NT2/D1 (cell line): ENCODE measurements at regions not wholly inside any gene's neighbourhood (a gene's known extent, or its start where the extent isn't known, plus 50 kb on each side); places are given as distances from the start of the nearest gene placed in this dataset.

Experiments used
- DNase-seq: peaks from one replicate; pipeline ENCODE4 v3.0.0-alpha.2; 2011; ENCODE audit warnings: low read depth, low spot score
- H3K27me3 ChIP-seq: 2 replicates; pipeline ENCODE4 v1.6.0; 2011; ENCODE audit warnings: mild to moderate bottlenecking; ENCODE audit not compliant: insufficient read length, insufficient read depth
- H3K36me3 ChIP-seq: 2 replicates; pipeline ENCODE4 v1.6.1; 2011; ENCODE audit warnings: mild to moderate bottlenecking, low read length, mixed read lengths; ENCODE audit not compliant: insufficient read depth, insufficient read length
- H3K4me1 ChIP-seq: 2 replicates; pipeline ENCODE4 v1.5.1; 2011; ENCODE audit not compliant: insufficient read depth, insufficient read length
- H3K4me3 ChIP-seq: 2 replicates; pipeline ENCODE4 v1.5.1; 2011; ENCODE audit warnings: low read depth; ENCODE audit not compliant: insufficient read length
- H3K9ac ChIP-seq: 2 replicates; pipeline ENCODE4 v1.6.0; 2011; ENCODE audit warnings: low read depth; ENCODE audit not compliant: insufficient read length
- H3K9me3 ChIP-seq: 2 replicates; pipeline ENCODE4 v1.5.1; 2011; ENCODE audit warnings: mild to moderate bottlenecking, low read length; ENCODE audit not compliant: insufficient read depth
- SUZ12 ChIP-seq: IDR thresholded peaks from 2 replicates; pipeline ENCODE4 v1.6.1; 2011; ENCODE audit not compliant: insufficient read length, insufficient read depth; ENCODE audit errors: extremely low read depth
- YY1 ChIP-seq: IDR thresholded peaks from 2 replicates; pipeline ENCODE4 v1.6.1; 2011; ENCODE audit not compliant: insufficient read length, insufficient read depth
- ZNF274 ChIP-seq: IDR thresholded peaks from 2 replicates; pipeline ENCODE4 v1.6.1; 2011; ENCODE audit warnings: mild to moderate bottlenecking, low read depth, low read length

GRCh38 chr14:104385111-104385510 is 194.5 kb upstream of the C14orf180 start:
- H3K4me3 ChIP-seq = no peak overlapping the region
- no peaks in the 10 kb centered on the region for H3K9me3 ChIP-seq
- no peaks in the 10 kb centered on the region for H3K27me3 ChIP-seq
- H3K9ac ChIP-seq = no peak overlapping the region
- H3K36me3 ChIP-seq = no peaks in the 10 kb centered on the region
- peaks cover 6% of the 10 kb centered on the region for H3K4me1 ChIP-seq
- TF ChIP-seq ZNF274 = no peak
- TF ChIP-seq SUZ12 = no peak
- no peak for TF ChIP-seq YY1
- no peak for DNase-seq

- Histone ChIP-seq H3K36me3 (no peaks in the 10 kb centered on the region), H3K4me1 (peaks cover 6% of the 10 kb centered on the region), H3K27me3 (no peaks in the 10 kb centered on the region), H3K9ac (no peak overlapping the region), H3K9me3 (no peaks in the 10 kb centered on the region), H3K4me3 (no peak overlapping the region)
- no peak for TF ChIP-seq ZNF274
- TF ChIP-seq SUZ12 = no peak
- no peak for TF ChIP-seq YY1
- DNase-seq = no peak
Observed at GRCh38 chr14:104385531-104386101, 193.9 kb upstream of the C14orf180 start.

- Histone ChIP-seq H3K36me3 (no peaks in the 10 kb centered on the region), H3K9ac (no peak overlapping the region), H3K4me3 (no peak overlapping the region), H3K9me3 (no peaks in the 10 kb centered on the region), H3K27me3 (no peaks in the 10 kb centered on the region), H3K4me1 (peaks cover 6% of the 10 kb centered on the region)
- no peak for DNase-seq
- TF ChIP-seq YY1 = no peak
- TF ChIP-seq SUZ12 = no peak
- TF ChIP-seq ZNF274 = no peak
Observed at GRCh38 chr14:104386151-104386841, 193.3 kb upstream of the C14orf180 start.

DNA sequence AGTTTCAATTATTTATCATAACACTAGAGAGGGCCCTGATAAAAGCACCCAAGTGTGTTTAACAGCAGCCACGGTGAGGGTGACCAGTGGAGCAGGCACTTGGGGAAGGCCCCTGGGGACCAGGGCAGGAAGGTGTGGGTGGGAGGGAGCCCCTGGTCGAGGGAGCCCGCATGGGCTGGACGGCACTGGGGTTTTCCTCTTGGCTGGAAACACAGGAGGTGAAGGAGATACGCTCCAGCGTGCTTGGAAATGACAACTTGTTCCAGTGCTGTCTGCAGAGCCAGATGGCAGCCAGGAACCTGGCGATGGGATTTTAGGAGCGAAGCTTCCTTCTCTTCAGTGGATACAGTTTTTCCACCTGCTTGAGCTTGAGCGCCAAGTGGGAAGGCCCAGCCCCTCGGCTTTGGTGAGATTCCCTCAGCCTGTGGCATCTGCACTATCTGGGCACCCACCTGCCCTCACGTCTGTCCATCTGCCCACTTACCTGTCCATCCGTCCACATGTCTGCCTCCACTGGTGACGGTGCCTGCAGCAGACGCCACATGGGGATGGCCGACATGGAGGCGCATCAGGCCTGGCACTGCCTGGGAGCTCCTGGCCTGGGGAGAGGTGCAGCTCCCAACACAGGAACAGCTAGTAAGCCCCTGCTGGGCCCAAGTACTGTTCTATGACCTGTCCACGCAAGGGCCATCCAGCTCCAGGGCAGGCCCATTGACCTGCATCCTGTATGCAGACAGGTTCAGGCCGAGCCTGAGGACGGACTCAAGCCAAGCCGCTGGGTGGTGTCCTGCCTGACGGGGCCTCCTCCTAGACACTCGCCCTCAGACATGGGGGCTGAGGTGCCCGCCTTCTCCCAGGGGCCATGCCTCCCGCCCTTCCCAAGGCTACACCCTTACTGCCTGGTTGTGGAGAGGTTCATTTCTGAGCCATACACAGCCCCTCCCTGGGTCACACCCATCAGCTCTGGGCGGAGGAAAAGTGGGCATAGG is 192.2 kb upstream of the C14orf180 start:
- Histone ChIP-seq H3K9me3 (no peaks in the 10 kb centered on the region), H3K36me3 (no peaks in the 10 kb centered on the region), H3K27me3 (no peaks in the 10 kb centered on the region), H3K4me3 (no peak overlapping the region), H3K4me1 (peaks cover 6% of the 10 kb centered on the region), H3K9ac (no peak overlapping the region)
- DNase-seq = no peak
- TF ChIP-seq SUZ12 (no peak), ZNF274 (no peak), YY1 (no peak)

DNA sequence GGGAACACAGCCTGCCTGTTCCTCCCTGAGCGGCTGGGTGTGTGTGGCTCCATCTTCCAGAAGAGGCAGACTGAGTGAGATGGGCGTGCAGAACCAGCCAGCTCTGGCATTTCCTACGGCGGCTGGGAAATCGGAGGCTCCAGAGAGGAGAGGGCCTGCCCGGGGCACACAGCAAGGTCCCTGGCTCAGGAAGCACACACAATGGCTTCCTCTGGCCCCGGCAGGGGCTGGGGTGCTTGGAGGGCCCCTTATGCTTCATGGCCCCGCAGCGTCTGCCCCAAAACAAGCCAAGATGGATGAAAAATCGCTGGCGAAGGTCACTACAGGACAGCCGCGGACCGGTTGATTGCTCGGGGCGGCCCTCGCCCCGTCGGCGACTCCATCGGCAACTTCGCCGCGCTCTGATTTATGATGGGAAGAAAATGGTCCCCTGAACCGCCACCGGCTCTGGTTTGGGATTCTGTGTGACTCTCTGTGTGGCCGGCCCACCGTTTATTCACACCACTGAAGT is 191.5 kb upstream of the C14orf180 start:
- H3K36me3 ChIP-seq = no peaks in the 10 kb centered on the region
- H3K27me3 ChIP-seq = no peaks in the 10 kb centered on the region
- no peak for DNase-seq
- H3K9ac ChIP-seq = no peak overlapping the region
- H3K9me3 ChIP-seq = no peaks in the 10 kb centered on the region
- TF ChIP-seq SUZ12 = no peak
- TF ChIP-seq ZNF274 = no peak
- TF ChIP-seq YY1 = no peak
- no peak overlapping the region for H3K4me3 ChIP-seq
- H3K4me1 ChIP-seq = peaks cover 6% of the 10 kb centered on the region

DNA sequence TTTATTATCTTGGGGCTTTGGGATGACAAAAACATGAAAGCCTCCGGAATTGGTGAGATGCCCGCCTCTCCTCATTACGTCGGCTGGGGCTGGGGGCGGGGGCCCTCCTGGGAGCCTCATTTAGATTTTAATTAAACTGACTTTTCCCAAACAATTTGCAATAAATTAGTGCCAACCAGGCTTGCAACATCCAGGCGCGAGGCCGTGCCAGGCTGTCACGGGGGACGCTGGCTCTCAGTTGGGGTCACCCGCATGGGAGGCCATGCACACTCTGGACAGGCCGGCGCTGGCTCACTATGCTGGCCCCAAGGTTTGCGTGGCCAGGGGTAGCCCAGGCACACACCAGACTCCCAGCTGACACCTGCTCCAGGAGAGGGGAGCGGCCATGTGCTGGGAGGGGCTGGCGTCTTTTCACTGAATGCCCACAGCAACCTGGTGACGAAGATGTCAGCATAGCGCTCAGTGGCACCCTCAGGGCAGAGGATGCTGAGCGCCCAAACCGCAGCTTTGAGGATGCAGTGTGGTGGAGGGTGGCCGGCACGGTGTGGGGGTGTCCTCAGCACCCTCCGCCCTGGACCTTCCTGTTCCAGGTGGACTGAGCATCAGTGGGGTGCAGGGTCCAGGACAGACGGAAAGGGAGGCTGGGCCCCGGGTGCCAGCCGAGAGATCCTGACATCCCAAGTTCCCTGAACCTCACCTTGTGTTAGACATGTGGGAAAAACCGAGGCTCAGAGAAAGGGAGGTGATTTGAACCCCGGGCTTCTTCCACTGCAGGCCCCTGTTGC is 190.8 kb upstream of the C14orf180 start:
- Histone ChIP-seq H3K27me3 (no peaks in the 10 kb centered on the region), H3K36me3 (no peaks in the 10 kb centered on the region), H3K9ac (no peak overlapping the region), H3K9me3 (no peaks in the 10 kb centered on the region), H3K4me1 (peaks cover 4% of the 10 kb centered on the region), H3K4me3 (no peak overlapping the region)
- TF ChIP-seq ZNF274 (no peak), YY1 (no peak)
- DNase-seq = no peak
